HG03060 (cell line): ENCODE measurements at regions not wholly inside any gene's neighbourhood (a gene's known extent, or its start where the extent isn't known, plus 50 kb on each side); places are given as distances from the start of the nearest gene placed in this dataset.
"Not testable (repeated sequence)": the region's sequence is repeated elsewhere in the genome, so short reads cannot be mapped to it uniquely, and the experiment has no call there.

ENCODE experiments used
- ATAC-seq: cut with Tn5 transposase; IDR thresholded peaks from one replicate; pipeline ENCODE4 v1.9.1; 2021; ENCODE audit warnings: low read depth, moderate number of reproducible peaks; ENCODE audit not compliant: unreplicated experiment

GRCh38 chr7:15057272-15057671, 154.7 kb upstream of the DGKB start:
- no peak for ATAC-seq

GRCh38 chr7:15054304-15054703, 151.8 kb upstream of the DGKB start:
- not testable (repeated sequence) for ATAC-seq

- no peak for ATAC-seq
Measured at GRCh38 chr7:15049157-15049556, 146.6 kb upstream of the DGKB start.

GRCh38 chr7:15046861-15047260, 144.3 kb upstream of the DGKB start:
- no peak for ATAC-seq

GRCh38 chr7:15043931-15044330, 141.4 kb upstream of the DGKB start:
- no peak for ATAC-seq

GRCh38 chr7:15042285-15043065, 139.9 kb upstream of the DGKB start:
- ATAC-seq = no peak

- ATAC-seq = no peak
Measured at GRCh38 chr7:15041226-15041625, 138.7 kb upstream of the DGKB start.

GRCh38 chr7:15035814-15036213, 133.3 kb upstream of the DGKB start:
- ATAC-seq = no peak

GRCh38 chr7:15033039-15033438, 130.5 kb upstream of the DGKB start:
- no peak for ATAC-seq

- ATAC-seq = no peak
Measured at GRCh38 chr7:15018981-15019380, 116.4 kb upstream of the DGKB start.

GRCh38 chr7:15016766-15017165, 114.2 kb upstream of the DGKB start:
- ATAC-seq = no peak

- ATAC-seq = no peak
Measured at GRCh38 chr7:15016315-15016667, 113.7 kb upstream of the DGKB start.

GRCh38 chr7:15015545-15016314, 113.2 kb upstream of the DGKB start:
- peak; percentile 84 for ATAC-seq

- ATAC-seq = no peak
Measured at GRCh38 chr7:15012135-15012534, 109.6 kb upstream of the DGKB start.

- ATAC-seq = no peak
Measured at GRCh38 chr7:15011289-15011688, 108.7 kb upstream of the DGKB start.

- no peak for ATAC-seq
Measured at GRCh38 chr7:15007507-15007906, 105.0 kb upstream of the DGKB start.

- ATAC-seq = no peak
Measured at GRCh38 chr7:15005672-15006071, 103.1 kb upstream of the DGKB start.

GRCh38 chr7:15000157-15000556, 97.6 kb upstream of the DGKB start:
- no peak for ATAC-seq

- ATAC-seq = no peak
Measured at GRCh38 chr7:14999331-14999730, 96.8 kb upstream of the DGKB start.

- no peak for ATAC-seq
Measured at GRCh38 chr7:14995774-14996173, 93.2 kb upstream of the DGKB start.

GRCh38 chr7:14988941-14989340, 86.4 kb upstream of the DGKB start:
- ATAC-seq = no peak

- ATAC-seq = no peak
Measured at GRCh38 chr7:14978687-14979086, 76.1 kb upstream of the DGKB start.
